NCI-H187 (cell line): ENCODE measurements at regions not wholly inside any gene's neighbourhood (a gene's known extent, or its start where the extent isn't known, plus 50 kb on each side); places are given as distances from the start of the nearest gene placed in this dataset.

Source experiments
- DNase-seq, 2 experiments: peaks; one replicate each; lab custom pipeline; 2025; lab: John Stamatoyannopoulos, UW

DNA sequence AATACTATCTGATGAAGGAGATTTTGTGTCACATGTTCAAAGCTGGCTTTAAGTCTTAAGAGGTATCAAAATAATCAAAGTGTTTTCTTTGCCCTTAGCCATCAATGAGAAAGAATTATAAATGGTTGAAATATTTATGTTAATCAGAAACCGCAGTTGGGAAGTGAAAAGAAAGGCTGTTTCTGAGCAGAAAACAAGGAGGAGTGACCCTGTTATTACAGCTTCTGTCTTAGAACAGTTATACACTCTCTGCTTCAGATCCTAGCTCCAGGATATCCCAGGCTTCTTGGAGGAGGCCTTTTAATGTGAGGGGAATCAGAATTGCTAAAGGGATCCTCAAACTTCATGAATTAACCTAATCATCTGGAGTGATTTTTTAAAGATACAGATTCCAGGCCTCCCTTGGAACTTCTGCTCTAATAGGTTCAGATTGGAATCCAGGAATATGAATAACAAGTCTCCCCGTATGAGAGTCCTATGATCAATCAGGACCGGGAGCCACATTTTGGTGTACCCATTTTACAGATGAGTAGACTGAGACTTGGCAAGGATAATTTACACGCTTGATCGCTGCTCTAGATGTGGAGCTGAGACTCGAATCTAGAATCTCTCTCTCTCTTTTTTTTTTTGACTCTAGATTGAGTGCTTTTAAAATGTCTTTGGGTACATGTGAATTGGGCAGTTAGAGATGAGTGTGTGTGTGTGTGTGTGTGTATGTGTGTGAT lies 50.8 kb upstream of the JAG1 start:
- no peak for DNase-seq

DNA sequence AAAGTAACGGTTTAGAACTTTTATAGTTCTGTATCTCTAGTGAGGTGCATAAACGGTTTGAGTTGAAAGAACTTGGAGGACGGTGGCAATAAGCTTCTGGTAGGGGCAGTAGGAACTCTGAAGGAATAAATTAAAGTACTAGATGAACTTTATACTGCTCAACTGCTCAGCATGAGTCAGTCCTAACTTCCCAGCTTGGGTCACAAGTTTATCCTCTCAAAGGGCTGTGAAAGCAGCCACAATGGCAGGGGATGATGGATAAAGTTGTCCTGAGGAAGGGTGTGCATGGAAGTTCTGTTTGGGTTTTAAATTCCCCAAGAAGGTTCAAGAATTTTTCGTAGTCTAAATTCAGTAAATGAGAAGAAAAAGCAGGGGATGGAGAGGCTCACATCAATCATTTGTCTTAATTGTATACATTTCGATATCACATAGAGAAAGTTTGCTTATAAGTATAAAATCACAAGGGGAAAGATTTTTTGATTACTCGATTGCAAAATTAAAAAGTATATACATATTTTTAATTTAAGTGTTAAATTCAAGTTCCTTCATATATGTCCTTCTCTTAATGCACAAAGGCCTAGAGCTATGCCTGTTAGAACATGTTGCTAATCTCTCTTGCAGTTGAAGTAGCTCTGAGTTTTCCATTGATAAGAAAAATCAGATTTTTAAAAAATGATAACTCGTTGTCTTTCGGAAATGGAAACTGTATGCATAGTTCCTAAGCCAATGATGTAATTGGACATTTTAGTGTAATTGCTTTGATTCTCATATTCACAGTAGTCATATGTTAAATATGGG lies 55.3 kb upstream of the JAG1 start:
- no peak for DNase-seq

DNA sequence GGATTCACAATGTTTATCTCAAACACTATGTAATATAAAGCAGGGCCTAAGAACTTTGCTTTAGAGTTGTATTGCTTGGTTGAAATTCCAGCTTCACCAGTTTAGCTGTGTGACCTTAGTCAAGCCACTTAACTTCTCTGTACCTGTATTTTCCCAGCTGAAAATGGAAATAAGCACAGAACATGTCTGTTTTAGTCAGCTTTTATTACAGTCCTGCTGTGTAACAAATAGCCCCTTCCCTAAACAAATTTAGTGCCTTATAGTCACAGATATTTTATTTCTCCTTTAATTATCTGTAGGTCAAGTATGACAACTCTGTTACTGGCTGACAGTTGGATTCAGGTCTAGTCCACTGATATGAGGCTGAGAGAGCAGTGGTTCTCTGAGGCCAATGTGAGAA lies 56.0 kb upstream of the JAG1 start:
- no peak for DNase-seq

DNA sequence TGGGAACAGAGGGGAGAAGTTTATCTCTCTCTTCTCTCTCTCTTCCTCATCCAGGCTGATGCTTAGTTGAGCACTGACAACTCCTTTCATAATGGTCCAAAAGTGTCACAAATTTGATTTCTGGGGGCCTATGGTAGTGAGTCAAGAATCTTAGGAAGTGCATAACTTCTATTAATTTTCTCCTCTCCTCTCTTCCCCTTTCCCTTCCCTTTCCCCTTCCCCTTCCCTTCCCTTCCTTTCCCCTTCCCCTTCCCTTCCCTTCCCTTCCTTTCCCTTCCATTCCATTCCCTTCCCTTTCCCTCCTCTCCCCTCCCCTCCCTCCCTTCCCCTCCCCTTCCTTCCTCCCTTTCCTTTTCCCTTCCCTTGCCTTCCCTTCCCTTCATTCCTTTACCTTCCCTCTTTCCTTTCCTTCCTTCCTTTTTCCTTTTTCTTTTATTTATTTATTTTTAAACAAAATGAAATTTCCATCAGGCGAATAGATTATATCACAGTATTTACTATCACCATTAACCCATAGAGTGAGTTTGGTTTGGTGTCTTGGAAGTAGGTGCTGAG lies 56.9 kb upstream of the JAG1 start:
- DNase-seq = no peak

DNA sequence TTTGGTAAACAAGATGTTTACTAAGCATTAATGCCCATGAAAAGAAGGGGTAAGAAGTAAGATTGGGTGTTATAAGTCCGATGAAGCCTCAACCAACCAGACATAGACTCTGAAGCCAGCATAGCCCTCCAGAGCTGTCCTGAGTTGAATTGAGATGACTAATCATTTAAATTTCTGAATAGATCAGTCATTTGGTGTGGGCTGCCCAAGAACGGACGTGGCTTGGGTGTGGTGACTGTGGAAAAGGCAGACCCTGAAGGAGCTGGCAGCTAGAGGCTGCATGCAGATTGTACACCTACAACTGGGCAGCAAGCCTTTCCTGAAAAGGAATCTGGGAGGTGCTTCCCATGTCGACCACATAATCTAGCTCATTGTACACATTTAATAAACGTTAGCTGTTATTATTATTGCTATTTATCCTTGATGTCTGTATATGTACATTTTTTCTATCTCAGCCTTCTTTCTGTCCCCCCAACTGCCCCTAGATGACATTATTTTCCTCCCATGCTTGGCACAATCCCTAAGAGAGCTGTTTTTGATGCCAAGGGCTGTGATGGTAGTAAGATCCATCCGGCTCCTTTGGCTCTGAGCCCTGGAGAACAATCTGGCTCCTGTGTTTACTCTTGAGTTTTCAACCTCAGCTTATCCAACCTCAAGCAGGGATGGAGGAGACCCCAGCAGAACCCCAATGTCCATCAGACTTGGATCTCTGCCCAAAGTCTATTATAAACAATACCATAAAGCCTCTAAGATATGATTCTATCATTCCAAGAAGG lies 57.6 kb upstream of the JAG1 start:
- DNase-seq = no peak

DNA sequence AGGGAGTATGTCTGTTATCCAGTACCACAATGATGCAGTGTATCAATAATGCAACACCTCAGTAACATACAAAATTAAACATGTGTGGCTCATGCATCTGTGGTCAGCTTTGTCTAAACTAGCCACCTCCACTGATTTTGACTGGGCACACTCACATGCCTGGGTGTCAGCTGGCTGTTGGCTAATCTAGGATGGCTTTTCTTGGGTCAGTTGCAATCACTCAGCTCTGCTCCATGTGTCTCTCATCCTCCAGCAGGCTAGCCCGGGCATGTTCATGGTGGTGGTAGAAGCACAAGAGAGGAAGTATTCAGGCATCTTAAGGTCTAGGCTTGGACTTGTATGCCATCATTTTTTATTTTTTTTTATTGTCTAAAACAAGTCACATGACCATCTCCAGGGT lies 59.3 kb upstream of the JAG1 start:
- no peak for DNase-seq

DNA sequence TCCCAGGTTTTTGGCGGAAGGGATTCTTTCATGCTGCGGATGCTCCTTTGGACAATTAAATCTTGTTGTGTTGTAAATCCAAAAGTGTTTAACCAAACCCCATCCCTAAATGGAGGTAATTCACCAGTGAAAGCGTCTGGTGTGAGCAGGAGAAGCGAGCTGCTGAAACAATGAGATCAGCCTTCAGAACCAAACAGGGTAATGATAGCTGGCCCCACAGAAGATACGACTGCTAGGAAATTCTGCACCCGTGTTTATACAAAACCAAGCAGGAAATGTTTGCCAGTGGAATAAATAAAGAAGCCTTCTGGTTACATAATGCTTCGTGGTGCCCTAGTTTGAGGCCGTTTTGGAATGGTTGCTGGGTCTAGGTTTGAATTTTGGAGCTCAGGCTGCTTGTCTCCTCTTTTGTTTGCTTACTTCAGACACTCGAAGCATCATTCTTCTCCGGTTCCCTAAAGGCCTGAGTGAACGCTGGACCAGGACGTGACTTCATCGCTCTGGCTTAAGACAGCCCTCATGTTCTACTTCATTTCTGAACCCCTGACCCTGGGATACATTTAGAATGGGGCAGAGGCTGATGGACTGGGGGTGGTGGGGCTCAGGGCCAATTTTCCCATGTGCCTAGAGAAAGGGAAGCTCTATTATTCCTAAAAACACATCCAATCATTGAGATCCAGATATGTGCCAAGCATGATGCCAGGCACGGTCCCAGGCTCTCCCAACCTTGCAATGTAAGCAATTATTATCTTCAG lies 61.6 kb upstream of the JAG1 start:
- DNase-seq = no peak

DNA sequence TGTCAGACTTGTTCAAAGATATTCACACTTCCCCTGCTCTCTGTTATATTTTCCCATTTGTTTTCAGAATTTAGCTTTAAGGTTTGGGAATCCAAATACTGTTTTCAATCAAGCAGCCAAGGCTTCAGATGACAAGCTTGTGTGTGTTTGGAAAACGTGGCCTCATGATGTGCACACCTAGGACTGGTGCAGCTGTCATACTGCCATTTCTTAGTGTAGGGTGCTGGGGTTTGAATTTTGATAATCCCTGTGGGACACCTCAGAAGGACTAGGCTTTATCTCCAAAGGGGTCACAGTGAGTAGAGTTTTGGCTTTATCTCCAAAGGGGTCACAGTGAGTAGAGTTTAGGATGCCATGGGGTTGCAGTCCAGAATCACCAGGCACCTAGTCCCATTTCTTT lies 65.3 kb upstream of the JAG1 start:
- no peak for DNase-seq

DNA sequence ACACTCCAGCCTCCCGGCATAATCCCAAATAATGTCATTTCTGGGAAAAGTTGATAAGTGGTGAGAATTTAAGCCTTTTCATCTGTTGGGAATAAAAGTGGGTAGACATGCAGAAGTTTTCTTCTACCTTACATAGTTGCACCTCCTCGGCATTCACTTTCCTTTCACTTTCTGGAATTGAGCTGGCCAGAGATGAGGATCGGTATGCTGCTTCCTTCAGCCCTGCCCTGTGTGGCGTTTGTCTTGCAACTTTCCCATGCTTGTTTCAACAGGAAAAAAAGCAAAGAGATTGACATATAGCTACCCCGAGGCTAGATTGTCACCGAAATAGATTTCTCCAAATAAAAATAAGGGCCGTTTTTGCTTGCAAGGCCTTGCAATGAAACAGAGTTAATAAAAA lies 65.8 kb upstream of the JAG1 start:
- DNase-seq = no peak

DNA sequence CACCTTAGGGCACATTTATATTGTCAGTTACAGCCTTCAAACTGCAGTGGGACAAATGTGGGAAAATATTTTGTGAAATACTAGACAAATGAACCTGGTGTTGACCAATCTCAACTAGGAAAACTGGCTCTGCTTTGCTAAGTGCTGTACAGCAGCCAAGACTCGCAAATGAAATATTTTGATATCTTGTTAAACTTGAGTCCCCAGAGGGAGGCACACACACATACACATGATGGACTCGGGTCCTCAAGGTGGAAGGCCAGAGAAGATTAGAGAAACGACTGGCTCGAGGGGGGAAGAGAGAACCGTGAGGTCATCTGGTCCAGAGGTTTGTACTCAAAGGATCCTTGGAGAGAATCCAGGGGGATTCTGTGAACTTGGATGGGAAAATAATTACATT lies 67.3 kb upstream of the JAG1 start:
- no peak for DNase-seq

DNA sequence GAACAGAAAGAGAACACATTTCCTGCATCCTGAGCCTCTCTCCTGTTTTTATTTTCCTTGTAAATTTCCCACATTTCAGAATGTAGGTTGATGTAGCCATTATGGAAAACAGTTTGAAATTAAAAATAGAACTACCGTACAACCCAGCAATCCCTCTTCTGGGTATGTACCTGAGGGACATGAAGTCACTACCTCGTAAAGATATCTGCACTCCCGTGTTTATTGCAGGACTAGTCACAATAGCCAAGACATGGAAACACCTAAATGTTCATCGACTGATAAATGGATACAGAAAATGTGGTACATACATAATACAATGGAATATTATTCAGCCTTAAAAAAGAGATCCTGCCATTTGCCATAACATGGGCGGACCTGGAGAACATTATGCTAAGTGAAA lies 72.0 kb upstream of the JAG1 start:
- no peak for DNase-seq

DNA sequence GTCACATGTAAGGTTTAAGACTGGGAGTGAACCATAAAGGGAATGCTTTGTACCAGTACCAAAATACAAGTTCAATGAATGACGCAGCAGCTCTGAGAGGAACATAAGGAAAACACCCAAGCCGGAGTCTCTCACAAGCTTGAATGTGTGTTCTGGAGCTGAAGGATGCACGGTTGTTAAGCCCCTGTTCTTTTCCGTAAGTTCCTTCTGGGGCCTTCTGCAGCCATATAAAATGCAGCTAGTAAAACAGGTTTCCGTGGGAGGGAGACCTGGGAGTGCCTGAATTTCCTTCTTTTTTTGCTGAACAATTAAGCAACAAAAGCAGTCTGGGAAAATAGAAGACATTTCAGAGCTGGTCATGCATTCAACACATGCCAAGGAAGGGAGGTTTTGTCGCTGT lies 73.2 kb upstream of the JAG1 start:
- DNase-seq = no peak

DNA sequence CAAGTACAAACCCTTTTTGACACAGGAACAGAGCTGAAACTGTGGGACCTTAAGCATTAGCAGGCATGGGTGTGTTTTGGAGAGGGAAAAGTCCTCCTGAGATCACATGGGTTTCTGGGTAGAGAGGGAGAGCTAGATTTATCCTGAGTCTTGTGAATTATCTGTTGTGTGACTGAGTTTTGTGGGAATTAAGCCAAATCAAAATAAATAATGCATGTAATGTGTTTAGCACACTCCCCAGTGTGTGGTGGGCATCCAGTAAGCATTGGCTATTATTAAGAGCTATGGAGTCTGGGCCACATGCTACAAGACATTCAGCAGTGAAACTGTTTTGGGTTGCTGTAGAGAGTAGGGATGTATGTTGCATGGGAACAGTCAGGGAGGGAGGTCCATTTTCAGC lies 75.3 kb upstream of the JAG1 start:
- no peak for DNase-seq

DNA sequence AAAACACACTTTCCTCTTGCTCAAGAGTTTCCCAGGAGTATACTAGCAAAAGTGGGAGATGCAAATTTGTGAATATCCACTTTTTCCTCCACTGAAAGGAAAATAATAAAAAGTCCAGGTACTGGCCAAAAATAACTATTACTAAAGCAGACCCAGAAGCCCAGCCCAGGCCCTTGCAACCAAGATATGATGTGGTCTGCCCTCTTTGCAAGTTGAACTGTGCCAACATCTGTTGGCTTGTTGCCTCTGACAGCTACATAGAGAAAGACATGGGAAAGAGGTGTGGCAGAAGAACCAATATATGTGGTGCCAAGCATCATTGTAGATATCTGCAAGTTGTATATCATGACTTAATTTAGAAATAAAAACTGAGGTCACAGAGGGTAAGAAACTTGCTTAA lies 78.4 kb upstream of the JAG1 start:
- DNase-seq = no peak

DNA sequence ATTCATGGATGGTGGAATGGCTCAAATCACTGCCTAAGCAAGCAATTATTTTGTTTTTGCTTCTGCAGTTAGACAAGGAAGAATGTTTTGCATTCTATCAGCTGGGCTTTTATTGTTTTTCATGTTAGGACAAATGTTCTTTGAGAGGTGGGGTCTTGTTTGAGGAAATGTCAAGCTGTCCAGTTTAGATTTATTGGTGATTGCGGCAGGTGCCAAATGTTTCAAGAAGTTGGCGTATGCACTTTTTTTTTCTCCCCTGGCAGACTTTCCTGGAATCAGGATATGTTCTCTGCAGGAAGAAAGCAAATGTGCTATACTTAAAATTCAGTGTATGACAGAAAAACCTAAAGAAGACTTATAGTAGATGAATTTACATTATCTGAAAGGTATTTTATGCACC lies 81.0 kb upstream of the JAG1 start:
- no peak for DNase-seq

DNA sequence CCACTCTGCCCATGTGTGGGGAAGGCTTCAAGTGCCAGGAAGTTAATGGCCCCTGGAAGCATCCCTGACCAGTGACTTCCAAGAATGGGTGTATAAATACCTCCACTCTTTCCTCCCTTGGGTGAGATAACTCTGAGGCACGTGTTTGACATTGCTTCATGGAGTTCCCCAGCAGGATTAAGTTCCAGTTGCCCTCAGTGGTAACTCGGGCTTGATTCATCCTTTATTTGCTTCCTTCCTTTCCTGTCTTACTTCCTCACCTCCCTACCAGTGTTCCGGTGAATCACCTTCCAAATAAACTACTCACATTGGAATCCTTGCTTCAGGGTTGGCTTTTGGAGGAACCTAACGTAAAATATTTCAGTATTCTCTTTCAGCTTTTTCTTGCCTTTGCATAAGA lies 84.6 kb upstream of the JAG1 start:
- DNase-seq = no peak

DNA sequence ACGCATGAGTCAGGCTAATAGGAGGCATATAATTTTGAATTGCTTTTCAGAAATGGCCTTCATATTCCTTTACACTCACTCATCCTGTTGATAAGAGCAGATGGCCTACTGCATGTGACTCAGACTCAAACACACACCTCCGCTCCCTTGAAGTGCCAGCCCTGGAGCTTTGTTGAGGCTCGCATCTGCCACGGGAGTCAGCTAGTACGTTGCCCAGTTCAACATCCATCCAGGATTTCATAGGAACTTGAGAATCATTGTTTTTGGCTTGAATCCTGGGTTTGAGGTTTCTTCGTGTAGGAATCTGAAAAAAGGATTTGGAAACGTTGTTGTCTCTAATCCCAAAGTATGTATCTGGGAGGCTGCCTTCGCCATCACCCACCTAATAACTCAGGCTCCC lies 87.4 kb upstream of the JAG1 start:
- no peak for DNase-seq

DNA sequence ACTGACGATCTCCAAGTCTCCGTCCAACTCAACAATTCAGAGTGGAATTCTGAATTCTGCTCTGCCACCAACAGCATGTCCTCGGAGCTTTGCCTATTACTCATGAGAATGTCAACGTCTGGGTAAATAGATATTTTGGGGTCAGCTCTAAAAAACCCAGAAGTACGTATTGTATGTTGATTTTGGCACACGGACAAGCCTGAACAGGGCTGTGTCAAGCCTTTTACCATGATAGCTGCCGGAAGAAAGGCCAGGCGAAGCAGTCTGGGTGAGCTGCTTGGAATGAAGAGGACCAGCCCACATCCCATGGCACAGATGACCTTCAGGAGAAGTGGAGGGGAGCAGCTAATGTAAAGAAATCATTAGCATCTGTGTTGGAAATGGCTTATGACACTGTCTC lies 88.0 kb upstream of the JAG1 start:
- no peak for DNase-seq

DNA sequence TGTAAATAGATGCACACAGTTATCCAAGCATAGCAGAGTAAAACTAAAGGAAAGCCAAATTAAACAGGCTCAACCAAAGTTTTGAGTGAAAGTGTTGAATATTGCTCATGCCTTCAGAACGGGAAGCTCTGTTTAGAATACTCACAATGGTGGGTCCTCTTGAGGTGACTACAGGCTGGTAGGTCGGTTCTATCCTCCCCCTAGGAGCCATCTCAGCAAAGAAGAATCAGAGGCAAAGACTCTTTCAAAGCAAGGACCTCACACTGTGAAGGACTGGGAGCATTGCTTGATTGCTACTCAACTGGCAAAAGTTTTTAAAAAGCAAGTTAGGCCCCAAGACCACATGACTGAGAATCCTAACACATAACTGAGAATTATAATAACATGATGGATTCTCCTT lies 88.4 kb upstream of the JAG1 start:
- no peak for DNase-seq

DNA sequence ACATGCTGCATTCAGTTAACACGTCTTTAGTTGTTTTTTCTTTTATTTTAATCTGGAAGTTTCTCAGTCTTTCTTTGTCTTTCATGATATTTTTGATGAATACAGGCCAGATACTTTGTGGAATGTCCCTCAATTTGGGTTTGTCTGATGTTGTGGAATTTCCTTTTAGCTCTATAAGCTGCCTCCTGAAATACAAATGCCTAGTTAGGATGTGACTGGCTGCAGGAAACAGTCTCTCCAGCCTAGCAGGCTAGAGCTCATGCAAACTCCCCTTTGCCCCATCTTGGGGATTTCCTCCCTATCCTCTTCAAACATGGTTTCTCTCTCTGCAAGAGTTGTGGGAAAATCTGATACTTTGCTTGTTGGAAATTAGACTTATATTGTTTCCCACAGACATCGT lies 89.3 kb upstream of the JAG1 start:
- no peak for DNase-seq

DNA sequence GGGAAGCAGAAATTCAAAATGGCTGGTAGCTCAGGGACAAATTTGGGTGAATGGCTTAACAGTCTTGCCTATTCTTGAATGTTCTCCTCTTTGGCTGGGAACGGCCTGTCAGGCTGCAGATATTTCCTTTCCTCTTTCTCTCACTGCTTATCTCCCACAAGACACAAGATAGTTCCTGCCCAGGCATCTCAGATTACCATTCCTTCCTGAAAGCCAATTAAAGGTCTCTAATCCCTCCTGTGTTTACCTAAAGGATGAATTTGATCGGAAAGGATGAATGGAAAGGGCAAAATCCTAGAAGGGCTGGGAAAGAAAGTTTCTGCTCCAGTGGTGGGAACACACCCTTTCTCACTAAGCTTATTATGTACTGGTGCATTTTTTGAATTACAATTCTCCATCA lies 95.9 kb upstream of the JAG1 start:
- no peak for DNase-seq

DNA sequence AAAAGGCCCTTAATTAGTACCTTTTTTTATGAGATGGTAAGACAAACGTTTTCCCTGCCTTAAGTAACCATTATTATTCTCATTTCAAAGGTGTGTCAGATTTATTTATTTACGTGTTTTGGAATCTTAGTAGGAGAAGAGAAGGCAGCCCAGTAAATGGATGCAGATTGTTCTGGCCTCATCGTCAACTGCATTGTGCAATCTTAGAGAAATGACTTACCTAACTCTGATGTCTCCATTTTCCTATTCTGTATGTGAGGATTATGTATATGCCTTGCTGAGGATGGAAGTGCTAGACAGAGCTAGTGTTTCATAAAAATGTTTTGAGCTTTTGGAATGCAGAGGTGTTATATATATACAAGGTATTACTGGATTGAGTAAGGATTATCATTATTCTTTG lies 97.0 kb upstream of the JAG1 start:
- no peak for DNase-seq
